A549 (cell line): ENCODE measurements at regions not wholly inside any gene's neighbourhood (a gene's known extent, or its start where the extent isn't known, plus 50 kb on each side); places are given as distances from the start of the nearest gene placed in this dataset.

Experiments
- CHD2 ChIP-seq: fragments of 150-350 bp; IDR thresholded peaks from 2 replicates; pipeline ENCODE4 v1.6.1; 2014; ENCODE audit warnings: low read length; ENCODE audit not compliant: partially characterized antibody
- CHD4 ChIP-seq: fragments of 200-600 bp; sonication (generic); IDR thresholded peaks from 2 replicates; pipeline ENCODE4 v1.6.1; 2016; ENCODE audit warnings: antibody characterized with exemption, mild to moderate bottlenecking, borderline replicate concordance
- HDAC2 ChIP-seq: fragments of 200-600 bp; sonication (generic); IDR thresholded peaks from 2 replicates; pipeline ENCODE4 v1.6.1; 2016
- MAFK ChIP-seq: fragments of 450-650 bp; IDR thresholded peaks from 2 replicates; pipeline ENCODE4 v1.6.1; 2014; ENCODE audit not compliant: partially characterized antibody
- NFE2L2 ChIP-seq: fragments of 150-350 bp; conservative IDR thresholded peaks from 2 replicates; pipeline ENCODE4 v1.6.1; 2014; ENCODE audit warnings: low read length
- NPAS2 ChIP-seq: fragments of 250-450 bp; sonication (Bioruptor Pico); IDR thresholded peaks from 2 replicates; pipeline ENCODE4 v1.8.0; 2022; ENCODE audit warnings: mild to moderate bottlenecking, moderate library complexity, borderline replicate concordance
- POLR2AphosphoS2 ChIP-seq: conservative IDR thresholded peaks from 2 replicates; pipeline ENCODE4 v1.6.1; 2012; ENCODE audit warnings: low read length, improper control_type of control experiment, inconsistent platforms
- RCOR1 ChIP-seq: fragments of 150-350 bp; IDR thresholded peaks from 2 replicates; pipeline ENCODE4 v1.6.1; 2014; ENCODE audit warnings: antibody characterized with exemption, low read length, low read depth
- TF ChIP-seq, protein P1 (sequence below): fragments of >200 bp; sonication (Bioruptor Twin); formaldehyde crosslinking; IDR thresholded peaks from 3 replicates; pipeline ENCODE4 v1.5.1; 2016

GRCh38 chr12:91454179-91454578 lies 271.6 kb upstream of the DCN start:
- TF ChIP-seq, protein P1, sequence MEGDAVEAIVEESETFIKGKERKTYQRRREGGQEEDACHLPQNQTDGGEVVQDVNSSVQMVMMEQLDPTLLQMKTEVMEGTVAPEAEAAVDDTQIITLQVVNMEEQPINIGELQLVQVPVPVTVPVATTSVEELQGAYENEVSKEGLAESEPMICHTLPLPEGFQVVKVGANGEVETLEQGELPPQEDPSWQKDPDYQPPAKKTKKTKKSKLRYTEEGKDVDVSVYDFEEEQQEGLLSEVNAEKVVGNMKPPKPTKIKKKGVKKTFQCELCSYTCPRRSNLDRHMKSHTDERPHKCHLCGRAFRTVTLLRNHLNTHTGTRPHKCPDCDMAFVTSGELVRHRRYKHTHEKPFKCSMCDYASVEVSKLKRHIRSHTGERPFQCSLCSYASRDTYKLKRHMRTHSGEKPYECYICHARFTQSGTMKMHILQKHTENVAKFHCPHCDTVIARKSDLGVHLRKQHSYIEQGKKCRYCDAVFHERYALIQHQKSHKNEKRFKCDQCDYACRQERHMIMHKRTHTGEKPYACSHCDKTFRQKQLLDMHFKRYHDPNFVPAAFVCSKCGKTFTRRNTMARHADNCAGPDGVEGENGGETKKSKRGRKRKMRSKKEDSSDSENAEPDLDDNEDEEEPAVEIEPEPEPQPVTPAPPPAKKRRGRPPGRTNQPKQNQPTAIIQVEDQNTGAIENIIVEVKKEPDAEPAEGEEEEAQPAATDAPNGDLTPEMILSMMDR: no peak
- TF ChIP-seq POLR2AphosphoS2 (no peak), MAFK (no peak), HDAC2 (no peak), CHD2 (no peak), NPAS2 (CRISPR knock-in tag) (no peak), RCOR1 (no peak), CHD4 (no peak), NFE2L2 (no peak)
